Fibroblast of lung (primary cell): ENCODE measurements at regions not wholly inside any gene's neighbourhood (a gene's known extent, or its start where the extent isn't known, plus 50 kb on each side); places are given as distances from the start of the nearest gene placed in this dataset.

Experiments used
- DNase-seq, 2 donors: peaks; one replicate each; pipeline versions ENCODE4 v3.0.0 to v3.0.0-alpha.2; 2010; ENCODE audit warnings: low read depth in 2 of 2
- H2AFZ ChIP-seq: 2 replicates; pipeline ENCODE4 v1.5.1; 2012; ENCODE audit warnings: low read length, control low read depth, inconsistent platforms
- H3K27ac ChIP-seq: 2 replicates; pipeline ENCODE4 v1.5.1; 2011; ENCODE audit warnings: low read length, control low read depth; ENCODE audit not compliant: insufficient read depth
- H3K27me3 ChIP-seq: 2 replicates; pipeline ENCODE4 v1.5.1; 2011; ENCODE audit warnings: mild to moderate bottlenecking, low read length; ENCODE audit not compliant: control insufficient read depth, insufficient read depth
- H3K36me3 ChIP-seq: 2 replicates; pipeline ENCODE4 v1.5.1; 2011; ENCODE audit warnings: low read length; ENCODE audit not compliant: control insufficient read depth, insufficient read depth
- H3K4me1 ChIP-seq: 2 replicates; pipeline ENCODE4 v1.5.1; 2011; ENCODE audit warnings: low read length; ENCODE audit not compliant: control insufficient read depth, insufficient read depth; ENCODE audit errors: extremely low read depth
- H3K4me2 ChIP-seq: 2 replicates; pipeline ENCODE4 v1.5.1; 2011; ENCODE audit warnings: low read length, control low read depth; ENCODE audit not compliant: insufficient read depth; ENCODE audit errors: extremely low read depth
- H3K4me3 ChIP-seq, 4 experiments: fragments of 200-600 bp in 1 of 4; sonication (generic) in 1 of 4; replicated peaks in 1 of 4; 2 replicates each; pipeline ENCODE4 v1.5.1; 2011 to 2016; ENCODE audit warnings: low read length in 4 of 4, low read depth in 3 of 4, mild to moderate bottlenecking in 3 of 4, control low read depth in 2 of 4, inconsistent platforms in 1 of 4, mixed read lengths in 1 of 4; ENCODE audit not compliant: insufficient read depth in 1 of 4; ENCODE audit errors: control extremely low read depth in 1 of 4
- H3K79me2 ChIP-seq: 2 replicates; pipeline ENCODE4 v1.5.1; 2012; ENCODE audit warnings: mild to moderate bottlenecking, low read length, inconsistent platforms; ENCODE audit not compliant: control insufficient read depth, insufficient read depth
- H3K9ac ChIP-seq: 2 replicates; pipeline ENCODE4 v1.5.1; 2011; ENCODE audit warnings: mild to moderate bottlenecking, low read length, control low read depth; ENCODE audit not compliant: insufficient read depth
- H3K9me3 ChIP-seq: 2 replicates; pipeline ENCODE4 v1.5.1; 2012; ENCODE audit warnings: low read depth, low read length; ENCODE audit not compliant: control insufficient read depth, insufficient read depth
- H4K20me1 ChIP-seq: 2 replicates; pipeline ENCODE4 v1.5.1; 2011; ENCODE audit warnings: low read length; ENCODE audit not compliant: control insufficient read depth, insufficient read depth; ENCODE audit errors: extremely low read depth
- EZH2 ChIP-seq: IDR thresholded peaks from 2 replicates; pipeline ENCODE4 v1.5.1; 2012; ENCODE audit warnings: low read length, control low read depth, mild to moderate bottlenecking; ENCODE audit errors: missing control alignments
- TF ChIP-seq, protein P1 (sequence below), 2 donors: IDR thresholded peaks in 1 of 2; conservative IDR thresholded peaks in 1 of 2; 1 replicate in 1 of 2; 2 replicates in 1 of 2; pipeline ENCODE4 v1.5.1; 2011 to 2012; ENCODE audit warnings: low read length in 2 of 2, control low read depth in 1 of 2, inconsistent platforms in 1 of 2, low read depth in 1 of 2, mild to moderate bottlenecking in 1 of 2

GRCh38 chr22:48585916-48586798 lies 1241.5 kb downstream of the BRD1 start:
- H3K4me2 ChIP-seq, result no peak overlapping the region
- no peak for DNase-seq
- H2AFZ ChIP-seq, result no peak overlapping the region
- no peak overlapping the region for H3K9ac ChIP-seq
- TF ChIP-seq, protein P1, sequence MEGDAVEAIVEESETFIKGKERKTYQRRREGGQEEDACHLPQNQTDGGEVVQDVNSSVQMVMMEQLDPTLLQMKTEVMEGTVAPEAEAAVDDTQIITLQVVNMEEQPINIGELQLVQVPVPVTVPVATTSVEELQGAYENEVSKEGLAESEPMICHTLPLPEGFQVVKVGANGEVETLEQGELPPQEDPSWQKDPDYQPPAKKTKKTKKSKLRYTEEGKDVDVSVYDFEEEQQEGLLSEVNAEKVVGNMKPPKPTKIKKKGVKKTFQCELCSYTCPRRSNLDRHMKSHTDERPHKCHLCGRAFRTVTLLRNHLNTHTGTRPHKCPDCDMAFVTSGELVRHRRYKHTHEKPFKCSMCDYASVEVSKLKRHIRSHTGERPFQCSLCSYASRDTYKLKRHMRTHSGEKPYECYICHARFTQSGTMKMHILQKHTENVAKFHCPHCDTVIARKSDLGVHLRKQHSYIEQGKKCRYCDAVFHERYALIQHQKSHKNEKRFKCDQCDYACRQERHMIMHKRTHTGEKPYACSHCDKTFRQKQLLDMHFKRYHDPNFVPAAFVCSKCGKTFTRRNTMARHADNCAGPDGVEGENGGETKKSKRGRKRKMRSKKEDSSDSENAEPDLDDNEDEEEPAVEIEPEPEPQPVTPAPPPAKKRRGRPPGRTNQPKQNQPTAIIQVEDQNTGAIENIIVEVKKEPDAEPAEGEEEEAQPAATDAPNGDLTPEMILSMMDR (conservative IDR thresholded peaks at IDR 0.05 in 1 of 2, IDR thresholded peaks at IDR 0.05 in 1 of 2; ENCODE audit: low read depth in 1 of 2, low read length in 2 of 2), result no peak
- no peak for TF ChIP-seq EZH2
- no peaks in the 10 kb centered on the region for H3K4me1 ChIP-seq
- no peak overlapping the region for H3K27ac ChIP-seq
- H3K36me3 ChIP-seq, result no peaks in the 10 kb centered on the region
- no peaks in the 10 kb centered on the region for H3K27me3 ChIP-seq
- peaks cover 1% of the 10 kb centered on the region for H3K9me3 ChIP-seq
- no peaks in the 10 kb centered on the region for H3K79me2 ChIP-seq
- no peaks in the 10 kb centered on the region for H4K20me1 ChIP-seq
- H3K4me3 ChIP-seq, result no peak overlapping the region

DNA sequence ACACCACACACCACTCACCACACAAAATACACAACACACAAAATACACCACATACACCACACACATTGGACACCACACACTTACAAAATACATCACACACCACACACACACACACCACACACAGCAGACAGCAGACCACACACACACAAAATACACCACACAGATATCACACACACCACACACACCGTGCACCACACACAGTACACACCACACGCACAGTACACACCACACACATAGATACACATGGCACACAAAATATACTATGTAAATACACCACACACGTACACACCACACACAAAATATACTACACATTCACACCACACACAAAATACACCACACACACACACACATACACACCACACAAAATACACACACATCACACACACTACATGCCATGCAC lies 1243.5 kb downstream of the BRD1 start:
- no peak overlapping the region for H3K27ac ChIP-seq
- H3K4me2 ChIP-seq, result no peak overlapping the region
- H3K4me3 ChIP-seq, result no peak overlapping the region
- H3K79me2 ChIP-seq, result no peaks in the 10 kb centered on the region
- peaks cover 1% of the 10 kb centered on the region for H3K9me3 ChIP-seq
- H3K4me1 ChIP-seq, result no peaks in the 10 kb centered on the region
- no peak overlapping the region for H2AFZ ChIP-seq
- no peak for DNase-seq
- no peaks in the 10 kb centered on the region for H4K20me1 ChIP-seq
- no peaks in the 10 kb centered on the region for H3K27me3 ChIP-seq
- TF ChIP-seq, protein P1 (conservative IDR thresholded peaks at IDR 0.05 in 1 of 2, IDR thresholded peaks at IDR 0.05 in 1 of 2; ENCODE audit: low read depth in 1 of 2, low read length in 2 of 2), result no peak
- H3K9ac ChIP-seq, result no peak overlapping the region
- H3K36me3 ChIP-seq, result no peaks in the 10 kb centered on the region

- TF ChIP-seq, protein P1 (conservative IDR thresholded peaks at IDR 0.05 in 1 of 2, IDR thresholded peaks at IDR 0.05 in 1 of 2; ENCODE audit: low read depth in 1 of 2, low read length in 2 of 2), result no peak
- no peak for TF ChIP-seq EZH2
- Histone ChIP-seq H3K27ac (no peak overlapping the region), H3K4me3 (no peak overlapping the region), H3K4me2 (no peak overlapping the region), H3K79me2 (no peaks in the 10 kb centered on the region), H3K4me1 (no peaks in the 10 kb centered on the region), H3K27me3 (no peaks in the 10 kb centered on the region), H3K9ac (no peak overlapping the region), H3K9me3 (peaks cover 1% of the 10 kb centered on the region), H2AFZ (no peak overlapping the region), H4K20me1 (no peaks in the 10 kb centered on the region), H3K36me3 (no peaks in the 10 kb centered on the region)
- DNase-seq, result no peak
Observed at GRCh38 chr22:48581796-48582469, 1245.7 kb downstream of the BRD1 start.
